T1000 (cell line): ENCODE measurements at regions not wholly inside any gene's neighbourhood (a gene's known extent, or its start where the extent isn't known, plus 50 kb on each side); places are given as distances from the start of the nearest gene placed in this dataset.

Experiments used
- DNase-seq: peaks from one replicate; lab custom pipeline; 2025; ENCODE audit warnings: mixed read lengths; lab: John Stamatoyannopoulos, UW

- DNase-seq: no peak
Observed at GRCh38 chr3:176430244-176431037, 766.8 kb downstream of the TBL1XR1 start.

GRCh38 chr3:176428552-176428951, 768.7 kb downstream of the TBL1XR1 start:
- DNase-seq: no peak

DNA sequence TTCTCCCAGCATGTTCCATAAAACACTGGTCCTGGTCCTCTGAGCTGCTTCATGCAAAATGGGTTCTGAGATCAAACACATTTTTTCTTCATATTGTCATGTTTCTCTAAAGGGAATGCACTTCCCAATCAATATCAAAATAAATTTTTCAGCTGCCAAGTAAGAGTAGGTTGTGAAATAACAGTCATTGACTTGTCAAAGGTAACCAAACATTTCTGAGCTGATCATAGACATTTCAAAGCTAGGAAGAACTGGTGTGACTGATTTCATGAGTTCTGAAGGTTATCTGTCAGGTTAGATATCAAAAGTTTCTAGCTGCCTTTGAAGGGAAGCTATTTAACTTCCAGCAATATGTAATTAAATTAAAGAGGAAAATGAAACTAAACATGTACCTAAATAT, 770.9 kb downstream of the TBL1XR1 start:
- no peak for DNase-seq

GRCh38 chr3:176416870-176417269, 780.4 kb downstream of the TBL1XR1 start:
- DNase-seq: no peak

DNA sequence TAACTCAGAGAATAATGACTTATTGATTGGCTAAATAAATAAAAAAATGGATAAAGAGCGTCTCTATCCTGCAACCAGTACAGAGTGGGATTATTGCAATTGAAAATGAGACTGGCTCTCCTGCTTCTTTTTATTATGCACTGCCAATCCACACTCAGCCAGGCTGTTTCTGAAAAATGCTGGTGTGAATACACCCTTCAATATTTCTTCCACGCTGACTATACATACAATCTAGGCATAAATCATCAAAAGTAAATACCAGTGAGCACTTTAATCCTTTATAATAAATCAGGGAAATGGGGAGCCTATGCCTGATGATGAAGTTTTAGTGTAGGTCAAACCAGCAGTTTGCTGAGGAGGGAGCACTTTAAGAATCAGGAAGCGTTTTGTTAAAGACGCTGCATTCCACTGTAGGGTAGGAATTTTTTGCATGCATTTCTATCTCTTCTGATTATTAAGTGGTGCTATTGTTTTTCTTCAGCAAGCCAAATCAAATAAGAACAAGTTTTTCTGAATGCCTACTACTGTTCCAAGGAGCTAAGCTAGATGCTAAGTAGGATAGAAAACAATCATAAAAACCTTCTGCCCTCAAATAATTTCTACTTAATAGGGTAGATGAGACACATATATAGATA, 781.5 kb downstream of the TBL1XR1 start:
- DNase-seq: no peak

GRCh38 chr3:176412771-176413170, 784.5 kb downstream of the TBL1XR1 start:
- no peak for DNase-seq

- no peak for DNase-seq
Observed at GRCh38 chr3:176403531-176403930, 793.8 kb downstream of the TBL1XR1 start.

GRCh38 chr3:176401211-176401610, 796.1 kb downstream of the TBL1XR1 start:
- DNase-seq: no peak

- no peak for DNase-seq
Observed at GRCh38 chr3:176399193-176399592, 798.1 kb downstream of the TBL1XR1 start.

DNA sequence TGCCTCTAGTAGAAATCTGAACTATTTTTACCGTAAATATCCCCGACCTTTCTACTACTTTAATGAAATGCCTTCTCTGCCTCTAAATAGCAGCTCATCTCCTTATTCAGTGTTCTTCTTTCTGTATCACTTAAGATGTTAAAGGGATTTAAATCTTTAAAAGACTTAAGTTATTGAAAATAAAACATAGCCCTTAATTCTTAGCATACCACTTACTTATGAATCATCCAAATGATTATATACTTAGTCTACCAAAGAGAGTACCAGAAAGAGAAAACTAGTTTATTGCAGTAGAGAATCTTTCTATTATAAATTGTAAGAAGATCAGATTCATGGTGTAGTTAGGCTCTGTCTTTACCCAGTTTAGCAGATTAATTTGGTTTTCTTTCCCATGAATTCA, 802.0 kb downstream of the TBL1XR1 start:
- DNase-seq: no peak

DNA sequence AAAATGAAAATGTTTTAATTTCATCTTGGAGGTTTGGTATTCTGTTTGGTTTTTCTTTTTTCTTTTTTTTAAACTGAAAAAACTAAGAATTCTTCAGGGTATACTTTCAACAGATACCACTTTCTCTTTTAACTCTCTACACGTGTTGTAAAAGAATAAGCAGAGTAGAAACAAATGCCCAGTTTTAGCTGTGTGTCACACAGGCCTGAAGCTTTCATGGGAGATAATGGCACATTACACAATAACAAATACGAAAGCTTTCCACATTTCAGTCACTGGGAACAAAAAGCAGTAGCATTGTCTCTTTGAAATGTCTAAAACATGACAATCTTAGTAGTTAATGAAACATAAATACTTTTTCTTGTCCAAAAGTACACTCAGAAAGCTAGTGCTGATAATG, 818.5 kb downstream of the TBL1XR1 start:
- no peak for DNase-seq

- DNase-seq: no peak
Observed at GRCh38 chr3:176376531-176376930, 820.8 kb downstream of the TBL1XR1 start.

- no peak for DNase-seq
Observed at GRCh38 chr3:176375519-176375918, 821.8 kb downstream of the TBL1XR1 start.

- no peak for DNase-seq
Observed at GRCh38 chr3:176362191-176362731, 835.0 kb downstream of the TBL1XR1 start.

GRCh38 chr3:176359211-176359610, 838.1 kb downstream of the TBL1XR1 start:
- no peak for DNase-seq

GRCh38 chr3:176357891-176358290, 839.4 kb downstream of the TBL1XR1 start:
- DNase-seq: no peak

DNA sequence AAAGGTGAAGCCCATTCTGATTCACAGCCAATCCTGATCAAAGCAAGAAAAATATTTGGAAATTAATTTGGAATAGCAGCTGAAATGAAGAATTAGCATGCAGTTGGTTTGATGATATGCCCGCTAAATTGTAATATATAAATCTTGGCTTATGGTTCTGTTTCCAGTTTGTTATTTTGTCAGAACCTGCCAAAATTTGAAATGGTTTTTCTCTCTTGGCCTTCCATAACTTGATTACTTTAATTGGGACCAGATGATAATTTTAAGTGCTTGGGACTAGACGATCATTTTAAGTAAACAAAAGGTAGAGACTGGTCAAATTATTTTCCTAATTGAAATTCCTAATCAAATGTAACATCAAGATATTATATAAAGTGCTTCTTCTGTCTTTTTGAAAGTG, 842.4 kb downstream of the TBL1XR1 start:
- no peak for DNase-seq

- no peak for DNase-seq
Observed at GRCh38 chr3:176352716-176353334, 844.5 kb downstream of the TBL1XR1 start.

DNA sequence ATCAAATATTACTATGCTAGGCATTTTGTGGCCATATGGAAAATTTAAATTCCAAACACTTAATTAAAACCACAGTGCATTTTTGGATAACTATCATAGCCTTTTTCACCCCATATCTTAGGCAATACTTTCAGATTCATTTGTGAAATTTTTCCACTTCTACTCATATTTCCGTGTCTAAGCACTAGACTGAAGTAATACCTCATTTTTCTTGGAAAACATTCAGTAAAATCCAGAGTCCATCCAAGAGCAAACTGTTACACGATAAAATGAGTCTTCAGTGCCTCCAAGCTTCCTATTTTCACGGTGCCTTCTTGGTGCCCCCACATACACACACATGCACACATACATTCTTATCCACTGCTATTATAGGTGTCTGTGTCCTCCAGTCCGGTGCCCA, 845.9 kb downstream of the TBL1XR1 start:
- no peak for DNase-seq

DNA sequence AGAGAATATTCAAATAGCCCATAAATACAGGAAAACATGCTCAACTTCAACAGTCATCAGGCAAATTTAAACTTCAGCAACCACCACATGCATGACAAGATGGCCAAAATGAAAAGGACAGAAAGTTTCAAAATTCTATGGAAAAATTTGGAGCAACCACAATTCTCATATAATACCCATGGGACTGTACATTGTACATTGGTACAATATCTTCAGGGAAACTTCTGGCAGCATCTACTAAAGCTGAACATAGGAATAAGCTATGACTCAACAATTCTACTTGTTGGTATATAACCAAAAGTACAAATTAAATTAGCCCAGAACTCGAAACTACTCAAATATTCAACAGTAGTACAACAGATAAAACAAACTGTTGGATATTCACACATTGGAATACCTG, 847.6 kb downstream of the TBL1XR1 start:
- no peak for DNase-seq

DNA sequence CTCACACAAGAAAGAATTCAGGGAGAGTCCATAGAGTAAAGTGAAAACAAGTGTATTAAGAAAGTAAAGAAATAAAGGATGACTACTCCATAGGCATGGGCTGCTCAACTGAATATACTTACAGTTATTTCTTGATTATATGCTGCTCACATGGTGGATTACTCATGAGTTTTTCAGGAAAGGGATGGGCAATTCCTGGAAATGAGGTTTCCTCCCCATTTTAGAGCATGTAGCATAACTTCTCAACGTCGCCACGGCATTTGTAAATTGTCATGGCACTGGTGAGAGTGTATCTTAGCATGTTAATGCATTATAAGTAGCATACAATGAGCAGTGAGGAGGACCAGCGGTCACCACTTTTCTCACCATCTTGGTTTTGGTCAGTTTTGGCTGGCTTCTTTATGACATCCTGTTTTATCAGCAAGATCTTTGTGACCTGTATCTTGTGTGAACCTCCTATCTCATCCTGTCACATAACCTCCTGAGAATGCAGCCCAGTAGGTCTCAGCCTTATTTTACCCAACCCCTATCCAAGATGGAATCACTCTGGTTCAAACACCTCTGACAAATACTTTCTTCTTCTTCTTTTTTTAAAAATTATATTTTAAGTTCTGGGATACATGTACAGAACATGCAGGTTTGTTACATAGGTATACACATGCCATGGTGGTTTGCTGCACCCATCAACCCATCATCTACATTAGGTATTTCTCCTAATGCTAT, 849.7 kb downstream of the TBL1XR1 start:
- DNase-seq: no peak

DNA sequence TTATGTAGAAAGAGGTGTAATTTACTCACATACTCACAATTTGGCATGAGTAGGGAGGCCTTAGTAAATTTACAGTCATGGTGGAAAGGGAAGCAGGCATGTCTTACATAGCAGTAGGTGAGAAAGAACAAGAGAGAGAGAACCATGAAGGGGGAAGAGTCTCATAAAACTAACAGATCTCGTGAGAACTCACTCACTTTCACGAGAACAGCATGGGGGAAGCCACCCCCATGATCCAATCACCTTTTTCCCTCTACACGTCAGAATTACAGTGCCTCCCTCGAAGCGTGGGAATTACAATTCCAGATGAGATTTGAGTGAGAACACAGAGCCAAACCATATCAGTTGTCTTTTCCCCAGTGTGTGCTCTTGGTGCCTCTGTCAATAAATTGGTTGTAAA, 855.3 kb downstream of the TBL1XR1 start:
- no peak for DNase-seq
